ENCODE measurements at regions not wholly inside any gene's neighbourhood (a gene's known extent, or its start where the extent isn't known, plus 50 kb on each side); places are given as distances from the start of the nearest gene placed in this dataset.

DNA sequence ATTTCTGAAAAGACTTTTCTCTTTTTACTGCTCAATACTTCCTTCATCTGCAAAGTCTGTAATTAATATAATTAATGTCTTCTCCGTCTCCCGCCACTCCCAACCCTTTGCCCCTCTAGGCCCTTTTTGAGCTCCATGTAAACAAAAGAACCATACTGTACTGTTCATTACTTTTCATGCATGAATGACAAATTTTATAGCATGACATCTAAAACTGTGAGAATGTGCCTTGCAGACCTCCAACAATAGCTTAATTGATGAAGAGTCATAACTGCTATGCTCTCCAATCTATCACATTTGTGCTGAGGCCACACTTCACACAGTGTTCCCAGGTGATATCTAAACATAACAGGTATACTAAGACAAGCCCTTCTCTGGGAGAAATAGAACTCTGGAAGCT, 1122.7 kb upstream of the ATXN7L3B start:
- no peak for DNase-seq (ENCODE audit: extremely low spot score, unreplicated experiment)
- H3K27ac Mint-ChIP-seq: no peak overlapping the region
- peaks cover 3% of the 10 kb centered on the region for H3K36me3 Mint-ChIP-seq
- H3K4me3 Mint-ChIP-seq: no peak overlapping the region
- peaks cover 9% of the 10 kb centered on the region for H3K9me3 Mint-ChIP-seq
- TF ChIP-seq, protein P1, sequence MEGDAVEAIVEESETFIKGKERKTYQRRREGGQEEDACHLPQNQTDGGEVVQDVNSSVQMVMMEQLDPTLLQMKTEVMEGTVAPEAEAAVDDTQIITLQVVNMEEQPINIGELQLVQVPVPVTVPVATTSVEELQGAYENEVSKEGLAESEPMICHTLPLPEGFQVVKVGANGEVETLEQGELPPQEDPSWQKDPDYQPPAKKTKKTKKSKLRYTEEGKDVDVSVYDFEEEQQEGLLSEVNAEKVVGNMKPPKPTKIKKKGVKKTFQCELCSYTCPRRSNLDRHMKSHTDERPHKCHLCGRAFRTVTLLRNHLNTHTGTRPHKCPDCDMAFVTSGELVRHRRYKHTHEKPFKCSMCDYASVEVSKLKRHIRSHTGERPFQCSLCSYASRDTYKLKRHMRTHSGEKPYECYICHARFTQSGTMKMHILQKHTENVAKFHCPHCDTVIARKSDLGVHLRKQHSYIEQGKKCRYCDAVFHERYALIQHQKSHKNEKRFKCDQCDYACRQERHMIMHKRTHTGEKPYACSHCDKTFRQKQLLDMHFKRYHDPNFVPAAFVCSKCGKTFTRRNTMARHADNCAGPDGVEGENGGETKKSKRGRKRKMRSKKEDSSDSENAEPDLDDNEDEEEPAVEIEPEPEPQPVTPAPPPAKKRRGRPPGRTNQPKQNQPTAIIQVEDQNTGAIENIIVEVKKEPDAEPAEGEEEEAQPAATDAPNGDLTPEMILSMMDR (conservative IDR thresholded peaks at IDR 0.05): no peak
- H3K27me3 Mint-ChIP-seq: no peaks in the 10 kb centered on the region
- H3K4me1 Mint-ChIP-seq (ENCODE audit: unreplicated experiment): no peaks in the 10 kb centered on the region

DNA sequence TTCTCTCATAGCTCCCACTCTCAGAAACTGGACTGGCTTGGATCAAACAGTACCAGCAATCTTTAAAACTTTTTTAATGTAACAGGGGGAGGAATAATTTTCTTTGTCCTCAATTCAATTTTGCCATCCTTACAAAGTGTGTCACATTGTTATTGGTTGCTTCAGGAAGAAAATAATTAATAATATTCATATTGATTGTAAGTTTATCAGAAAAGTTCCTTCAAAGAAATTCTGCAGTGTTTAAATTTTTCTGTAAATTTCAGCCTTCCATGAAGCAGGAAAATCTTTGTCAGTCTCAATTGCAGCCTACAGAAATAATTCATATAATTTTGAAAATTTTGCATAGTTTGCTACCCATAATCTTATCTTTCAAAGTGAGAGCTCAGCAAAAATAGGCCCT, 1119.1 kb upstream of the ATXN7L3B start:
- TF ChIP-seq, protein P1 (conservative IDR thresholded peaks at IDR 0.05): no peak
- Mint-ChIP-seq H3K4me3 (no peak overlapping the region), H3K27me3 (no peaks in the 10 kb centered on the region), H3K36me3 (peaks cover 3% of the 10 kb centered on the region), H3K4me1 (ENCODE audit: unreplicated experiment) (no peaks in the 10 kb centered on the region), H3K27ac (no peak overlapping the region), H3K9me3 (peaks cover 10% of the 10 kb centered on the region)
- no peak for DNase-seq (ENCODE audit: extremely low spot score, unreplicated experiment)

DNA sequence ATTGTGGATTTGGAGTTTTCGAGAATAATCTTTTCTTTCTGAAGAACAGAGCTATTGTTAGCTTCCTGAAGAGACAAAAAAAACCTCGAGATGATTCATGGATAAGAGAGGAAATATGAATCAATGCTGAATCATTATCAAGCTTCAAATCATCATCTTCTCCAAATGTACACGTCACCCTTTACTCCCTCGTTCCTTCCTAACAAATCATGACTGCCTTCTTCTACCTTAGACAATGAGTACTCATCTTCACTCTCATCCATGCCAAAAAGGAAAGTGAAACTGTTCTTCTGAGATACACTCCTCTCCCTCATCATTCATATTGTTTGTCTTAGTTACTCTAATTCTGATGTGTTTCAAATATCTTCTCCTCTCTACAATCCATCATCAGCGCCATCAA, 1115.8 kb upstream of the ATXN7L3B start:
- no peaks in the 10 kb centered on the region for H3K4me1 Mint-ChIP-seq (ENCODE audit: unreplicated experiment)
- no peaks in the 10 kb centered on the region for H3K36me3 Mint-ChIP-seq
- no peak overlapping the region for H3K27ac Mint-ChIP-seq
- H3K9me3 Mint-ChIP-seq: peaks cover 13% of the 10 kb centered on the region
- H3K4me3 Mint-ChIP-seq: no peak overlapping the region
- no peak for DNase-seq (ENCODE audit: extremely low spot score, unreplicated experiment)
- no peaks in the 10 kb centered on the region for H3K27me3 Mint-ChIP-seq
- TF ChIP-seq, protein P1 (conservative IDR thresholded peaks at IDR 0.05): no peak

DNA sequence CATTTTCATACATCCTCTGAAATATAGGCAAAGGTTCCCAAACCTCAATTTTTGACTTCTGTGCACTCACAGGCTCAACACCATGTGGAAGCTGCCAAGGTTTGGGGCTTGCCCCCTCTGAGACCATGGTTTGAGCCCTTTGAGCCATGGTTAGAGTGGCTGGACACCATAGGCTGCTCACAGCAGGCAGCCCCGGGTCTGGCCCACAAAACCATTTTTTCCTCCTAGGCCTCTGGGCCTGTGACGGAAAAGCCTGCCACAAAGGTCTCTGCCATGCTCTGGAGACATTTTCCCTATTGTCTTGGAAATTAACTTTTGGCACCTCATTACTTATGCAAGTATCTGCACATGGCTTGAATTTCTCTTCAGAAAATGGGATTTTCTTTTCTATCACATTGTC, 1113.2 kb upstream of the ATXN7L3B start:
- H3K27me3 Mint-ChIP-seq: no peaks in the 10 kb centered on the region
- peaks cover 9% of the 10 kb centered on the region for H3K9me3 Mint-ChIP-seq
- H3K27ac Mint-ChIP-seq: no peak overlapping the region
- no peak for DNase-seq (ENCODE audit: extremely low spot score, unreplicated experiment)
- TF ChIP-seq, protein P1 (conservative IDR thresholded peaks at IDR 0.05): no peak
- H3K4me3 Mint-ChIP-seq: no peak overlapping the region
- H3K4me1 Mint-ChIP-seq (ENCODE audit: unreplicated experiment): no peaks in the 10 kb centered on the region
- H3K36me3 Mint-ChIP-seq: no peaks in the 10 kb centered on the region

DNA sequence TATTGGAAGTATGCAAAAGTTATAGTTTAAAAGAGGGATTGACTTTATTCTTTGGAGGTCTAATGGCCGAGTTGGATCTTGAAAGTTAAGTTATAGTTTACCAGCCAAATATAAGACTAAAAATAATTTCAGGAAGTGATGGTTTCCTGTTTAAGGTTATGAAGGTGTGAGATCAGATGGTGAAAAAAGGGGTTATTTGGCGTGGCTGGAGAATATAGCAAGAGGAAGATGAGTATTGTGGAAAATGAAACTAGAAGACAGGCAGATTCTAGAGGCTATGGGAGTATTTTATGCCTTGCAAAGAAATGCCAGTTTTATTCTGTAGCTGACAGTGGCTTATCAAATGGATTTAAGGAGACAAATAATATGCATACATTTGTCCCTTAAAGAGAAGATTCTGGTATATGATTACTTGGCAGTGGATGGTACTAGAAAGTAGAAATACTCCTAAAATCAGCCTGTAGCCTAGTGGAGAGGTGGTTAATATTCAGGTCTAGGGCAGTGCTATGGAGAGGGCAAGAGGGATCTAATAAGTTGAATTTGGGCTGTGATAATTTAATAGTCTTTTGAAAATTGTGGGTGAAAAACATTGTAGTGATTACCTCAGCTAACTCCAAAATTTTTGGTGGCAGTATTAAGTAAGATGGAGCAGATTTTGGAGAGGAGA, 1091.8 kb upstream of the ATXN7L3B start:
- H3K4me3 Mint-ChIP-seq: no peak overlapping the region
- no peaks in the 10 kb centered on the region for H3K27me3 Mint-ChIP-seq

More for the DNA sequence above, 1091.8 kb upstream of the ATXN7L3B start:
- Mint-ChIP-seq H3K9me3 (no peaks in the 10 kb centered on the region), H3K4me1 (ENCODE audit: unreplicated experiment) (no peaks in the 10 kb centered on the region), H3K36me3 (no peaks in the 10 kb centered on the region), H3K27ac (no peak overlapping the region)
- no peak for DNase-seq (ENCODE audit: extremely low spot score, unreplicated experiment)
- TF ChIP-seq, protein P1 (conservative IDR thresholded peaks at IDR 0.05): no peak

All from type B pancreatic cell (in vitro differentiated cells).